NOMO-1 (cell line): ENCODE measurements at regions not wholly inside any gene's neighbourhood (a gene's known extent, or its start where the extent isn't known, plus 50 kb on each side); places are given as distances from the start of the nearest gene placed in this dataset.
"Not testable (repeated sequence)": the region's sequence is repeated elsewhere in the genome, so short reads cannot be mapped to it uniquely, and the experiment has no call there.

Experiments
- DNase-seq, 2 experiments: peaks; one replicate each; lab custom pipeline; 2025; ENCODE audit not compliant: unreplicated experiment in 2 of 2; lab: John Stamatoyannopoulos, UW

DNA sequence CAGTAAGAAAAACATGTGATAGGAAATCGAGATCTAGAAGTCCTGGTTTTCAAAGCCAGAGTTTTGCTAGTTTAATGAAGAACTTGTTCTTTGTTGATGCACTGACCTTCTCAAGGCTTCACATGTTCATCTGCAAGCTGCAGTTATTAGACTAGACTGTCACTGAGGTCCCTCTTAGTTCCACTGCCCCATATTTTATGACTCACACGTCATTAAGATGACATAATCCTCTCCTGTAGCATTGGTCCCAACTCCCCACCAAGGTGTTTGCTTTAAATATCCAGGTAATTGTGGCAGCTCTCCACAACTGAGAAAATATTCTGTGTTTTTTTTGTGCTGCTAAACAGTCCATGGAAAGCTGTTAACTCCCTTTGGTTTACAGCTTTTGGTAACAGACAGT lies 149.7 kb downstream of the MREG start:
- no peak for DNase-seq

DNA sequence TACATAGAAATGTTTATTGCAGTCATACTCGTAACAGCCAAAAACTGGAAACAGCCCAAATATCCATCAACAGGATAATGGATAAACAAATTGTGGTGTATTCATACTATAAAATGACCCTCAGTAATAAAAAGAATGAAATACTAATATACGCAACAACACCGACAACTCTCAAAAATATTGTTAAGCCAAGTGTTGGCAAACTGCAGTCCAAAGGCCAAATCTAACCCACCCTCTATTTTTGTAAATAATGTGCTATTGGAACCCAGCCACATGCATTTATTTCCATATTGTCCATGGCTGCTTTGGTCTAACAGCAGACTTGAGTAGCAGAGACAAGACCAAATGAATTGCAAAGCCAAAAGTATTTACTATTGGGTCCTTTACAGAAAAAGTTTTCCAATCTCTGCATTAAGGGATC lies 151.0 kb downstream of the MREG start:
- no peak for DNase-seq

DNA sequence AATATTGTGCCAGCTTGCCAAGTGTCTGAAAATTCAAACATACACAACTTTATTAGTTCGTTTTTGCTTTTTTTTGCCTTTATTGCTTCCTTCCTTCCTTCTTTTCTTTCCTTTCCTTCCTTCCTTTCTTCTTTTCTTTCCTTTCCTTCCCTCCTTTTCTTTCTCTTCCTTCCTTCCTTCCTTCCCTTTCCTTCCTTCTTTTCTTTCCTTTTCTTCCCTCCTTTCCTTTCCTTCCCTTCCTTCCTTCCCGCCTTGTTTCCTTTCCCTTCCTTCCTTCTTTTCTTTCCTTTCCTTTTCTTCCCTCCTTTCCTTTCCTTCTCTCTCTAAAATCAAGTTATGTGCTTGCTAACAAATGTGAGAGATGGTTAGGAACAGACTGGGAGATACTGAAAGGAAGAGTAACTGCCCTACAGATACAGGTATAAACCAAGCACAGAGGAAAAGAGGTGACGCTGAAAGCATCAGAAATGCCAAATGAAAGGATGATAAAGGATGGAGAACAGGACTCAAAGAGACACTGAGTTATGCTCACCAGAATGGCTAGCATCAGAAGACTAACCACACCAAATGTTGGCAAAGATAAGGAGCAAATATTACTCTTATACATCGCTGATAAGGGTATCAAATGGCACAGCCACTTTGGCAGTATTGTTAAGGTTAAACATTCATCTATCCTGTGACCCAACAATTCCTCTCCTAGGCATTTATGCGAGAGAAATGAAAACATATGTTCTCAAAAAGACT lies 151.6 kb downstream of the MREG start:
- DNase-seq, result no peak

DNA sequence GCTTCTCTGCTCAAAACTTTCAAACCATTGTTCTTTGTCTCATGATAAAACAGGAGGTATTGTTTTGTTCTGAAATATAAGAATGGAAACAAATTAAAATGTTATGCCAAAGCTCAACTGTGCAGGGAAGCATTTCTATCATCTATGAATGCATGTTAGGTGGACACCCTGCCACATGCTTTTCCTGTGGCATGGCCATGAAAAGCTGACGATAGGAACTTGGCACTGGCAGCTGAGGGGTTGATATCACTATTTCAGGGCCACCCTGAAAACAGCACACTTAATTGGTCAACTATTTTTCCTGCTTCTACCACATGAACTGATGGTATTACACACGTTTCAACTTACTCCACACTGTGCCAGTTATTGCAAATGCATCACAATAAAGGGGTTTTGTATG lies 157.3 kb downstream of the MREG start:
- no peak for DNase-seq

DNA sequence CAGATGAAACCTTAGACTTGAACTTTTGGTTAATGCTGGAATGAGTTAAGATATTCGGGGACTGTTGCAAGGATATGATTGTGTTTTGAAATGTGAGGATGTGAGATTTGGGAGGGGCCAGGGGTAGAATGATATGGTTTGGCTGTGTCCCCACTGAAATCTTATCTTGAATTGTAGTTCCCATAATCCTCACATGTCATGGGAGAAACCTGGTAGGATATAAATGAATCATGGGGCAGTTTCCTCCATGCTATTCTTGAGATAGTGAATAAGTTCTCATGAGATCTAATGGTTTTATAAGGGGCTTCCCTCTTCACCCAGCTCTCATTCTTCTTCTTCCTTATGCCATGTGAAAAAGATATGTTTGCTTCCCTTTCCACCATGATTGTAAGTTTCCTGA lies 158.0 kb downstream of the MREG start:
- DNase-seq, result not testable (repeated sequence)

DNA sequence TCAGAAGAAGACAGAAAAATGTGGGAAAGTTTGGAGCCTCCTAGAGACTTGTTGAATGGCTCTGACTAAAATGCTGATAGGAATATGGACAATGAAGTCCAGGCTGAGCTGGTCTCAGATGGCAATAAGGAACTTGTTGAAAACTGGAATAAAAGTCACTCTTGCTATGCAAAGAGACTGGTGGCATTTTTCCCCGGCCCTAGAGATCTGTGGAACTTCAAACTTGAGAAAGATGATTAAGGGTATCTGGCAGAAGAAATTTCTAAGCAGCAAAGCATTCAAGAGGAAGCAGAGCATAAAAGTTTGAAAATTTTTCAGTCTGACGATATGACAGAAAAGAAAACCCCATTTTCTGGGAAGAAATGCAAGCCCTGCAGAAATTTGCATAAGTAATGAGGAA lies 159.3 kb downstream of the MREG start:
- DNase-seq, result no peak

GRCh38 chr2:215851696-215852095 lies 161.7 kb downstream of the MREG start:
- DNase-seq, result no peak

GRCh38 chr2:215851082-215851481 lies 162.3 kb downstream of the MREG start:
- no peak for DNase-seq

DNA sequence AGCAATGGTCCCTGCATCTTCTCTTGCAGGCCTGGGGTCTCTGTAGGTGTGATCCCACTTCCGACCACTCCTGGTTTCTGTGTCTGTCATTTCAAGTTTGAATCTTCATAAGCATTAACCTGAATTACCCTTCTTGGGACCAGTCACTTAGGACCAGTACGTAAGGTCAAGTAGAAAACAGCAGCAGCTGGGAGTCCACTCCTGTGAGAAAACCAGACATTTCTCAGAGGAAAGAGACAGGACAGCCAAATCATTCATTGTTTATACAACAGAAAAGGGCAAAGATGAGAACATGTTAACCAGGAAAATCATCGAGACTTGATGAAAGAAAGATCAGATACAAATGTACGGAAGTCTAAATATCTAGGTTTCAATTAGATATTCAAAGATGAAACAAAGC lies 163.0 kb downstream of the MREG start:
- DNase-seq, result no peak

DNA sequence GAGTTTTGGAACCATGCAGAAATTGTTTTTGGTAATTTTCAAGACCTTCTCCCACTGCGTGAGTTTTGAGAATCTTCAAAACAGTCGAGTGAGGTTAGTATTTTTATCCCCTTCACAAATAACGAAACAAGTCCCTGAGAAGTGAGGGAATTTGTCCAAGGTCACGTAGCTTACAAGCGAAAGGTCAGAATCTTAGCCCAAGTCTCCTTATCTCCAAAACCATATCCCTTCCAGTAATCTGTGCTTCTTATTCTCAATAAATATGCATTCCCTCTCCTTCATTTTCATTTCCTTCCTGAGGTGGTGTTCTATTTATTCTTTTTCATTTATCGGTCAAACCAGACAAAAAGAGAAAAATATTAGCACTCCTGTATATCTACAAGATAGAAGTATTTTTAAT lies 163.6 kb downstream of the MREG start:
- DNase-seq, result no peak

DNA sequence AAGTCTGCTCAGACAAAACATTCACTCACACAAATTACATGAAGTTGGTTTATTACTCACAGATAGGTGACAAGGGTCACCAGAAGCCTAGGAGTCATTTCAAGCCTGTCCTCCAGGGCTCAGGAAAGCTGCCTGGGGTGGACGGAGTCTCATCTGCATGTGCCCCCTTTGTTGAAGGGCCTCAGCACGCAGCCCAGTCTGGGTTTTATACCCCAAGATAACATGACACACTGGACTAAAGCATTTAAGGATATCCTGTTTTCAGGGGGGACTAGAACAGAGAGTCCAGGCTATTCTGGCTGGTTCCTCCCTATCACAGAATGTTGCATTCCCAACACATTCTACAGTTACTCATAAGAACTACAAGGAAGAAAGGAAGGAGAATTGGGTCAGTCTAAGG lies 164.7 kb downstream of the MREG start:
- DNase-seq, result no peak

- DNase-seq, result no peak
Measured at GRCh38 chr2:215848146-215848545, 165.2 kb downstream of the MREG start.

- DNase-seq, result peak in 1 of 2 experiments; percentile 33
Measured at GRCh38 chr2:215847718-215848117, 165.6 kb downstream of the MREG start.

DNA sequence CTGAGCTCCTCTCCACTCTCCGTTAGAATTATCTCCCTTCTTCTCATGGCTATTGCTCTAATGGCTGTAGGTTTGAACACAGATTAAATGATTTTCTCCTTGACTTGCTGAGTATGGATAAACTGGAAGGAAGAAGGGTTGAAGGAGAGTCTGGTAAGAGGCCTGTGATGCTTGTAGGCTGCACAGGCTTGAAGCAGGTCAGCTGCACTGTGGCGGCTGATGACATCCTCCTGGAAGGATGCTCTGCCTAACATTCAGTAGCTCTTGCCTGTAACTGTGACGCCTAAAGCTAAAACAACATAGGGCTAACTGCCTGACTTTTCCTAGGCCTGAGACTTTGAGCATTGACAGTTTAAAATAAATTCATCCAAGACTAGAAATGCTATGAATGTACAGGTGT lies 166.3 kb downstream of the MREG start:
- no peak for DNase-seq

- DNase-seq, result peak; percentile 54 to 99
Measured at GRCh38 chr2:215845839-215846586, 167.3 kb downstream of the MREG start.

DNA sequence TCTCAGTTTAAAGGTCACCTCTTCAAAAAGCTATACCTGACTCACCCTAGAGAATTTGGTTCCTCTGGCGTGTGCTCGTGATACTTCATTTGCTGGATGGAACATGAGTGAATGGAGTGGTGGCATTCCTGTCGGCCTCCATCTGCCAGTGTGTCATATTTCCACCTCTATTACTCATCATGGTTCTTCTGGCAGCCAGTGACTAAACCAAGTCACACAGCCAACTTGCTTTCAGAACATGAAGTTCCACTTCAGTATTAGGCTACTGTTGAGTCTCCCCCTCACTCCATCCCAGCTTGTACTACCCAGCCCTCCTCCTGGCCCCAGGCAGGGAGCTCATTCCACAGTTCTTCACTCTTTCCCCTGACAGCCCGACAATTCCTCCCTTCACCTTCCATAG lies 169.8 kb downstream of the MREG start:
- DNase-seq, result no peak

DNA sequence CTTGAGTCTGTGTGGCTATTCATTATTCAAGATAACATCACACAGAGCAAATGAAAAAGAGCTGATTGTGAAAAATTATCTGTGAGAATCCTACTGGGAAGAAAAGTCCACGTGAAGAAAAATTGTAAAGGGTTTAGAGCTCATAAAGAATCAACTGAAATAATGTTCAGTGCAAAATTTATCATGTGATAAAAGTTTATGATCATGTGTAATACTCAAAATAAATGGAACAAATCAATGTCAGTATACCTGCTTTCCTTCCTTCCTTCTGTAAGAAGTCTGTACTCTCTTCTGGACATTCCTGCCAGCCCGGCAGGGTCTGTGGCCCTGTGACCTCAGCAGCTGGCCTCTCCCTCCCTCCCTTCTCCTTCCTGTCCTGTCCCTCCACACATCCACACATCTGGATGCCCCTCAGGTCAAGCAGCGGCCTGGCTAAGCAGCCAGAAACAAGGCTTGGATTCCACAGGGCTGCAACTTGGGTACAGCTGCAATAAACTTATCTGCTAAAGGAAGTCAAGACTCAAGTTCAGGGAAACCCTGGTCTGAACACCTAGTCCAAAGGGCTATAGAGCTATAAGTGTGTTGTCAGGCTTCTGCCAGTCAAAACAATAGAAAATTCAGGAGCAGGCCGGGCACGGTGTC lies 172.1 kb downstream of the MREG start:
- no peak for DNase-seq

- DNase-seq, result no peak
Measured at GRCh38 chr2:215839816-215840215, 173.5 kb downstream of the MREG start.

- DNase-seq, result no peak
Measured at GRCh38 chr2:215839309-215839708, 174.0 kb downstream of the MREG start.

- DNase-seq, result no peak
Measured at GRCh38 chr2:215836881-215837280, 176.5 kb downstream of the MREG start.

DNA sequence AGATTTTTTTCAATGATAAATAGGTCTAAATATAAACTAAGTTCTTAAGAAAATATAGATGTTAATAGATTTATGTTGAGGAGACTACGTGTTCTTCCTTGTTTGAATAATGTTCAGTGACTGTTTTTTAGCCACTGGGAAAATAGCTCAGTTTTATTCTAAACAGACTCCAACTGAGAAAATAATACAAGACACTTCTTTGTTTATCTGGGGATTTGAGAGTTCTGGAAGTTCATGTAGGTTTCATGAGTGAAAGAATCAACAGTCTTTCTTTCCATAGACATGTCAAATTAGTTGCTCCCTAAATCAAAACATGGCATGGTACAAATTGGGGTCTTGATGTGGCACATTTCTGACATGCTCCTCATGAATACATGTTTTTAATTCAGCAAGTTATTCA lies 177.7 kb downstream of the MREG start:
- no peak for DNase-seq

- DNase-seq, result no peak
Measured at GRCh38 chr2:215835231-215835630, 178.1 kb downstream of the MREG start.
